GM12878 (cell line): ENCODE measurements at regions not wholly inside any gene's neighbourhood (a gene's known extent, or its start where the extent isn't known, plus 50 kb on each side); places are given as distances from the start of the nearest gene placed in this dataset.
"Not testable (repeated sequence)": the region's sequence is repeated elsewhere in the genome, so short reads cannot be mapped to it uniquely, and the experiment has no call there.

ENCODE experiments used
- ATAC-seq: fragments of 200-7000 bp; cut with Tn5 transposase; 3 replicates; pipeline ENCODE4 v1.9.1; 2020; ENCODE audit warnings: mild to moderate bottlenecking, moderate library complexity
- BruUV-seq: library from RNA; stranded (reverse); fragments of 400-500 nt; replicated peaks from 2 replicates; lab custom pipeline; 2021; lab: Mats Ljungman, UMichigan
- CTCF ChIA-PET: fragments of 300-600 bp; sonication (Branson Sonifier 250); formaldehyde crosslinking; extraction: SDS; loops from one replicate; lab custom pipeline; 2021; ENCODE audit warnings: inconsistent platforms; lab: Yijun Ruan, JAX
- POLR2A ChIA-PET: fragments of 350-600 bp; formaldehyde crosslinking; extraction: SDS; loops from one replicate; lab custom pipeline; 2021; ENCODE audit warnings: inconsistent platforms; lab: Charles Lee
- RAD21 ChIA-PET: fragments of 300-600 bp; sonication (Branson Sonifier 250); formaldehyde crosslinking; loops from one replicate; lab custom pipeline; 2023; ENCODE audit warnings: antibody characterized with exemption; ENCODE audit not compliant: unreplicated experiment; lab: Charles Lee
- SMC1A ChIA-PET: fragments of 300-600 bp; sonication (Branson Sonifier 250); formaldehyde crosslinking; loops from one replicate; lab custom pipeline; 2023; ENCODE audit not compliant: unreplicated experiment, uncharacterized antibody; lab: Charles Lee
- DNase-seq: peaks from one replicate; pipeline ENCODE4 v3.0.0-alpha.2; 2011; ENCODE audit warnings: low read depth, low spot score
- FAIRE-seq: peaks from 3 replicates; lab custom pipeline; 2011; peaks lifted over from hg19 to GRCh38; lab: Jason Lieb, UNC
- H2AFZ ChIP-seq: 2 replicates; pipeline ENCODE4 v1.6.0; 2011; ENCODE audit warnings: low read depth, low read length, control low read depth; ENCODE audit not compliant: control insufficient read depth
- H3K27ac ChIP-seq: 2 replicates; pipeline ENCODE4 v1.5.1; 2011; ENCODE audit warnings: control low read depth; ENCODE audit not compliant: control insufficient read depth, insufficient read depth
- H3K27me3 ChIP-seq, 2 experiments: replicated peaks in 1 of 2; 2 replicates each; pipeline versions ENCODE4 v1.6.0 to v1.6.1; 2011; ENCODE audit warnings: low read length in 1 of 2; ENCODE audit not compliant: control insufficient read depth in 2 of 2, insufficient read depth in 2 of 2
- H3K36me3 ChIP-seq, 2 experiments: 2 replicates each; pipeline ENCODE4 v1.5.1; 2011; ENCODE audit warnings: low read length in 1 of 2; ENCODE audit not compliant: control insufficient read depth in 2 of 2, insufficient read depth in 2 of 2
- H3K4me1 ChIP-seq: 2 replicates; pipeline ENCODE4 v1.6.1; 2011; ENCODE audit warnings: mild to moderate bottlenecking, low read length, moderate library complexity, mixed read lengths; ENCODE audit not compliant: control insufficient read depth, insufficient read depth
- H3K4me2 ChIP-seq: 2 replicates; pipeline ENCODE4 v1.6.0; 2011; ENCODE audit warnings: control low read depth; ENCODE audit not compliant: control insufficient read depth, insufficient read depth
- H3K4me3 ChIP-seq: fragments of 200-600 bp; sonication (generic); 2 replicates; pipeline ENCODE4 v1.5.1; 2016
- H3K79me2 ChIP-seq: 2 replicates; pipeline ENCODE4 v1.6.0; 2011; ENCODE audit warnings: low read length; ENCODE audit not compliant: control insufficient read depth, insufficient read depth
- H3K9ac ChIP-seq: 2 replicates; pipeline ENCODE4 v1.8.0; 2011; ENCODE audit warnings: low read length, control low read depth, mixed read lengths; ENCODE audit not compliant: control insufficient read depth, insufficient read depth
- H3K9me3 ChIP-seq: replicated peaks from 3 replicates; pipeline ENCODE4 v1.5.1; 2011; ENCODE audit warnings: mild to moderate bottlenecking, low read length; ENCODE audit not compliant: control insufficient read depth, insufficient read depth
- H4K20me1 ChIP-seq: 2 replicates; pipeline ENCODE4 v1.6.0; 2011; ENCODE audit not compliant: control insufficient read depth, insufficient read depth
- WGBS: methylation state at CpG from one replicate; pipeline ENCODE4 v1.1.6; 2016; ENCODE audit warnings: low lambda C conversion rate; ENCODE audit not compliant: insufficient replicate concordance, insufficient coverage; ENCODE audit errors: missing lambda C conversion rate; 5-methylcytosine and 5-hydroxymethylcytosine counted together
- in situ Hi-C: fragments of 300-500 bp; cut with MboI; formaldehyde crosslinking; loops from 9 replicates; pipeline ENCODE4 v1.14.3; 2018; ENCODE audit warnings: mixed read lengths
- intact Hi-C: fragments of 100-400 bp; cut with micrococcal nuclease; formaldehyde crosslinking; loops from one replicate; pipeline ENCODE4 v1.14.2; 2022; ENCODE audit not compliant: unreplicated experiment

DNA sequence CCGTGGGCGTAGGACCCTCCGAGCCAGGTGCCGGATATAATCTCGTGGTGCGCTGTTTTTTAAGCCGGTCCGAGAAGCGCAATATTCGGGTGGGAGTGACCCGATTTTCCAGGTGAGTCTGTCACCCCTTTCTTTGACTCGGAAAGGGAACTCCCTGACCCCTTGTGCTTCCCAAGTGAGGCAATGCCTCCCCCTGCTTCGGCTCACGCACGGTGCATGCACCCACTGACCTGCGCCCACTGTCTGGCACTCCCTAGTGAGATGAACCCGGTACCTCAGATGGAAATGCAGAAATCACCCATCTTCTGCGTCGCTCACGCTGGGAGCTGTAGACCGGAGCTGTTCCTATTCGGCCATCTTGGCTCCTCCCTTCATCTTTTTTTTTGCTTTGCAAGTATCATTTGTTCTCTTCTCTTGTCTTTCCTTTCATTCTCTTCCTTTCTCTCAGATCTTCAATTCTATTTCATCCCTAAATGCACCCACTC, 50.2 kb upstream of the CSNK1A1L start:
- H2AFZ ChIP-seq, RAD21 ChIA-PET, H3K4me1 ChIP-seq, H3K79me2 ChIP-seq, H3K4me2 ChIP-seq, ATAC-seq, in situ Hi-C loops, H3K9ac ChIP-seq, SMC1A ChIA-PET, POLR2A ChIA-PET, H3K36me3 ChIP-seq, FAIRE-seq, intact Hi-C loops, H3K27me3 ChIP-seq, H3K27ac ChIP-seq, BruUV-seq, H3K4me3 ChIP-seq, H4K20me1 ChIP-seq, H3K9me3 ChIP-seq, CTCF ChIA-PET, DNase-seq: not testable (repeated sequence)
- 71% methylated on average over 21 of the region's 22 CpGs for WGBS
